Lower lobe of right lung (tissue), 2 donors: ENCODE measurements at regions not wholly inside any gene's neighbourhood (a gene's known extent, or its start where the extent isn't known, plus 50 kb on each side); places are given as distances from the start of the nearest gene placed in this dataset.

ENCODE experiments used
- ATAC-seq, 2 donors: fragments of 200-7000 bp; cut with Tn5 transposase; one replicate each; pipeline ENCODE4 v1.9.1; 2020 to 2022; ENCODE audit warnings: mild to moderate bottlenecking in 2 of 2, moderate library complexity in 2 of 2
- DNase-seq: peaks from one replicate; pipeline ENCODE4 v3.0.0-alpha.2; 2020
- H3K27ac ChIP-seq: fragments of 200-600 bp; one replicate; pipeline ENCODE4 v1.8.0; 2022
- H3K27me3 ChIP-seq: fragments of 200-600 bp; one replicate; pipeline ENCODE4 v1.8.0; 2022; ENCODE audit warnings: low read depth
- H3K36me3 ChIP-seq: fragments of 200-600 bp; one replicate; pipeline ENCODE4 v1.8.0; 2022; ENCODE audit warnings: mild to moderate bottlenecking
- H3K4me1 ChIP-seq: fragments of 200-600 bp; one replicate; pipeline ENCODE4 v1.8.0; 2022
- H3K4me3 ChIP-seq: fragments of 200-600 bp; one replicate; pipeline ENCODE4 v1.8.0; 2022; ENCODE audit warnings: mild to moderate bottlenecking
- H3K9me3 ChIP-seq: fragments of 200-600 bp; one replicate; pipeline ENCODE4 v1.8.0; 2022
- CTCF ChIP-seq: fragments of 200-600 bp; IDR thresholded peaks from one replicate; pipeline ENCODE4 v1.8.0; 2022; ENCODE audit warnings: antibody characterized with exemption, mild to moderate bottlenecking
- intact Hi-C: fragments of 100-400 bp; cut with DNase I; formaldehyde crosslinking; loops from one replicate; pipeline ENCODE4 v1.11.0; 2022
- donor health status: DM: no; HTN: yes; CAD: no; lungs with severe emphysema.

DNA sequence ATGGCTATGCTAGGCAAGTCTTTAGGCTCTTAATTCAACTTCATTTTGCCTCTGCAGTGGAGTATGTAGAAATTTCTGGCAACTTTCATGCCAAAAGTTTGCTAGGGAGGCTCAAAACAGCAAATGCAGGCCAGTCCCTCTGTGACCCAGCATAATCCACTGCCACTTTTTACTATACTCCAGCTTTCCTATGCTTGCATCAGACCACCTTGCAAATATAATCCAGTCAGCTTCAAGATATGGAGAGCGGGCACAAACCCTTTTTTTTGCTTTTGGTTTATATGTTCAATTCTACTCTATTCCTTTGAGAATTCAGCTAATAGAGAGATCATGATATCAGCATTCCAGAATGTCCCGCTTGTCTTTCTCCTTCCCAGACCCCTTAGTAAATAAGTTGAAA is 192.0 kb upstream of the PABPC4L start:
- intact Hi-C loops = no loop called here
- DNase-seq = no peak
- no peak overlapping the region for H3K4me3 ChIP-seq
- no peak for ATAC-seq
- no peak overlapping the region for H3K27ac ChIP-seq
- no peaks in the 10 kb centered on the region for H3K36me3 ChIP-seq
- no peak for TF ChIP-seq CTCF
- no peaks in the 10 kb centered on the region for H3K4me1 ChIP-seq
- H3K9me3 ChIP-seq = no peaks in the 10 kb centered on the region
- no peaks in the 10 kb centered on the region for H3K27me3 ChIP-seq

- H3K36me3 ChIP-seq = no peaks in the 10 kb centered on the region
- no peaks in the 10 kb centered on the region for H3K4me1 ChIP-seq
- no peak overlapping the region for H3K4me3 ChIP-seq
- DNase-seq (no peak), ATAC-seq (no peak)
- intact Hi-C loops = no loop called here
- no peaks in the 10 kb centered on the region for H3K27me3 ChIP-seq
- TF ChIP-seq CTCF = no peak
- no peak overlapping the region for H3K27ac ChIP-seq
- no peaks in the 10 kb centered on the region for H3K9me3 ChIP-seq
These were observed 188.7 kb upstream of the PABPC4L start for GRCh38 chr4:134390319-134390718.

GRCh38 chr4:134388351-134388750 is 186.8 kb upstream of the PABPC4L start:
- Histone ChIP-seq H3K27ac (no peak overlapping the region), H3K4me1 (no peaks in the 10 kb centered on the region), H3K9me3 (no peaks in the 10 kb centered on the region), H3K36me3 (no peaks in the 10 kb centered on the region), H3K27me3 (no peaks in the 10 kb centered on the region), H3K4me3 (no peak overlapping the region)
- intact Hi-C loops = no loop called here
- TF ChIP-seq CTCF = no peak
- no peak for ATAC-seq
- no peak for DNase-seq

GRCh38 chr4:134382478-134383227 is 181.1 kb upstream of the PABPC4L start:
- DNase-seq (no peak), ATAC-seq (no peak)
- Histone ChIP-seq H3K27ac (no peak overlapping the region), H3K27me3 (no peaks in the 10 kb centered on the region), H3K4me3 (no peak overlapping the region), H3K36me3 (no peaks in the 10 kb centered on the region), H3K9me3 (no peaks in the 10 kb centered on the region), H3K4me1 (no peaks in the 10 kb centered on the region)
- intact Hi-C loops = no loop called here
- TF ChIP-seq CTCF = no peak

DNA sequence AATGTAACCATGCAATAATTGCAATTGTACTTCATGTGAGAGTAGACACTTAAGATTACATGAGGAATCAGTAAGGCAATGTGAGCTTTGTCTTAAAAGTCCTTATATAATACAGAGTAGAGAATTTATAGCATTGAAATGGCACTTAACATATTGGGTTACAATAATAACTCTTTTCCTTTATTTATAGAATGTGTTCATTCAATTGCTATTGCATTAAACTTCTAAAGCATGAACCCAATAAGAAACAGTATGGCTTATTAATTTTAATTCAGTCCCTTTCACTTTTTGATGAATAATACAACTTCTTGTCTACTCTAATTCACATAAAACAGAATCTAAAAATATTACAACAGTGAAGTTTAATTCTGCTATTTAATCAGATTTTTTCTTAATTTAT is 174.2 kb upstream of the PABPC4L start:
- H3K9me3 ChIP-seq = no peaks in the 10 kb centered on the region
- intact Hi-C loops = no loop called here
- H3K4me1 ChIP-seq = no peaks in the 10 kb centered on the region
- ATAC-seq (no peak), DNase-seq (no peak)
- H3K27me3 ChIP-seq = no peaks in the 10 kb centered on the region
- no peaks in the 10 kb centered on the region for H3K36me3 ChIP-seq
- no peak overlapping the region for H3K27ac ChIP-seq
- H3K4me3 ChIP-seq = no peak overlapping the region
- TF ChIP-seq CTCF = no peak
